GM19463 (cell line): ENCODE measurements at regions not wholly inside any gene's neighbourhood (a gene's known extent, or its start where the extent isn't known, plus 50 kb on each side); places are given as distances from the start of the nearest gene placed in this dataset.

Source experiments
- ATAC-seq: cut with Tn5 transposase; IDR thresholded peaks from one replicate; pipeline ENCODE4 v1.9.1; 2021; ENCODE audit warnings: mild to moderate bottlenecking, moderate library complexity; ENCODE audit not compliant: unreplicated experiment

- no peak for ATAC-seq
These were observed 366.1 kb downstream of the PCNX1 start for GRCh38 chr14:71273366-71273765.

- ATAC-seq = no peak
These were observed 376.8 kb downstream of the PCNX1 start for GRCh38 chr14:71284048-71284447.

GRCh38 chr14:71286126-71286525 is 378.9 kb downstream of the PCNX1 start:
- no peak for ATAC-seq

- ATAC-seq = no peak
These were observed 380.3 kb downstream of the PCNX1 start for GRCh38 chr14:71287567-71287966.

- peak; percentile 91 for ATAC-seq
These were observed 382.3 kb downstream of the PCNX1 start for GRCh38 chr14:71289536-71289935.

GRCh38 chr14:71290301-71290700 is 383.0 kb downstream of the PCNX1 start:
- no peak for ATAC-seq

GRCh38 chr14:71290960-71291466 is 383.8 kb downstream of the PCNX1 start:
- ATAC-seq = peak; percentile 67

- no peak for ATAC-seq
These were observed 388.9 kb downstream of the PCNX1 start for GRCh38 chr14:71296184-71296583.

GRCh38 chr14:71300566-71301330 is 393.5 kb downstream of the PCNX1 start:
- ATAC-seq = no peak

GRCh38 chr14:71301611-71302010 is 394.4 kb downstream of the PCNX1 start:
- no peak for ATAC-seq

GRCh38 chr14:71304690-71305089 is 397.4 kb downstream of the PCNX1 start:
- ATAC-seq = no peak

GRCh38 chr14:71308671-71309070 is 401.4 kb downstream of the PCNX1 start:
- ATAC-seq = no peak

GRCh38 chr14:71309756-71310155 is 402.5 kb downstream of the PCNX1 start:
- ATAC-seq = no peak

GRCh38 chr14:71311061-71311460 is 403.8 kb downstream of the PCNX1 start:
- ATAC-seq = no peak

- ATAC-seq = no peak
These were observed 407.5 kb downstream of the PCNX1 start for GRCh38 chr14:71314717-71315116.

- no peak for ATAC-seq
These were observed 410.3 kb downstream of the PCNX1 start for GRCh38 chr14:71317385-71318096.

- ATAC-seq = no peak
These were observed 410.8 kb downstream of the PCNX1 start for GRCh38 chr14:71318097-71318459.

GRCh38 chr14:71319666-71320065 is 412.4 kb downstream of the PCNX1 start:
- no peak for ATAC-seq

- ATAC-seq = peak; percentile 77
These were observed 413.0 kb downstream of the PCNX1 start, which contains the start of gene SIPA1L1 for GRCh38 chr14:71320107-71320733. SIPA1L1 (plus strand) TSS chr14:71320476.

- peak; percentile 26 for ATAC-seq
These were observed 413.7 kb downstream of the PCNX1 start for GRCh38 chr14:71320734-71321573.
